Endothelial cell of umbilical vein (primary cell): ENCODE measurements at regions not wholly inside any gene's neighbourhood (a gene's known extent, or its start where the extent isn't known, plus 50 kb on each side); places are given as distances from the start of the nearest gene placed in this dataset.

ENCODE experiments used
- BruUV-seq: library from RNA; stranded (reverse); fragments of 400-500 nt; replicated peaks from 2 replicates; lab custom pipeline; 2021; lab: Mats Ljungman, UMichigan
- CTCF ChIA-PET: fragments of 300-600, 350-600 bp; sonication (Branson Sonifier 250); formaldehyde crosslinking; loops from one replicate; lab custom pipeline; 2021; ENCODE audit warnings: antibody characterized with exemption, inconsistent platforms; lab: Charles Lee
- POLR2A ChIA-PET: fragments of 300-600, 350-600 bp; sonication (Branson Sonifier 250); formaldehyde crosslinking; loops from one replicate; lab custom pipeline; 2021; ENCODE audit warnings: antibody characterized with exemption, inconsistent platforms; lab: Charles Lee
- DNase-seq: peaks from one replicate; pipeline ENCODE4 v3.0.0-alpha.2; 2011; ENCODE audit warnings: low read depth, low spot score
- FAIRE-seq: peaks from 2 replicates; lab custom pipeline; 2011; peaks lifted over from hg19 to GRCh38; lab: Jason Lieb, UNC
- H2AFZ ChIP-seq: 2 replicates; pipeline ENCODE4 v1.6.0; 2012; ENCODE audit warnings: low read depth, low read length, control low read depth, inconsistent platforms
- H3K27ac ChIP-seq: 2 replicates; pipeline ENCODE4 v1.5.1; 2011; ENCODE audit warnings: low read depth, mild to moderate bottlenecking, control low read depth, low read length, moderate library complexity; ENCODE audit not compliant: insufficient read depth
- H3K27me3 ChIP-seq, 2 experiments: 2 replicates each; pipeline versions ENCODE4 v1.6.0 to v1.6.1; 2011; ENCODE audit warnings: low read length in 2 of 2, mixed read lengths in 1 of 2; ENCODE audit not compliant: control insufficient read depth in 2 of 2, insufficient read depth in 2 of 2
- H3K36me3 ChIP-seq, 2 experiments: 2 replicates in 1 of 2; 3 replicates in 1 of 2; pipeline ENCODE4 v1.5.1; 2011; ENCODE audit warnings: low read length in 2 of 2, mild to moderate bottlenecking in 1 of 2, moderate library complexity in 1 of 2; ENCODE audit not compliant: control insufficient read depth in 2 of 2, insufficient read depth in 2 of 2; ENCODE audit errors: extremely low read depth in 1 of 2
- H3K4me1 ChIP-seq: 3 replicates; pipeline ENCODE4 v1.5.1; 2011; ENCODE audit warnings: mild to moderate bottlenecking, low read length; ENCODE audit not compliant: control insufficient read depth, insufficient read depth; ENCODE audit errors: extremely low read depth
- H3K4me2 ChIP-seq: 2 replicates; pipeline ENCODE4 v1.6.1; 2011; ENCODE audit warnings: low read length, control low read depth, mixed read lengths; ENCODE audit not compliant: insufficient read depth
- H3K4me3 ChIP-seq, 3 experiments: fragments of 200-600 bp in 1 of 3; sonication (generic), shearing (Covaris generic) in 1 of 3; replicated peaks in 1 of 3; 2 replicates each; pipeline ENCODE4 v1.5.1; 2011 to 2016; ENCODE audit warnings: control low read depth in 3 of 3, low read length in 3 of 3, mild to moderate bottlenecking in 2 of 3, inconsistent platforms in 1 of 3, low read depth in 1 of 3, moderate library complexity in 1 of 3; ENCODE audit not compliant: insufficient read depth in 1 of 3
- H3K79me2 ChIP-seq: 2 replicates; pipeline ENCODE4 v1.6.0; 2012; ENCODE audit warnings: low read length, inconsistent platforms; ENCODE audit not compliant: control insufficient read depth, insufficient read depth
- H3K9ac ChIP-seq: replicated peaks from 2 replicates; pipeline ENCODE3; 2011; ENCODE audit warnings: low read length, control low read depth; ENCODE audit not compliant: insufficient read depth; ENCODE audit errors: extremely low read depth
- H3K9me1 ChIP-seq: replicated peaks from 3 replicates; pipeline ENCODE4 v1.6.0; 2011; ENCODE audit warnings: mild to moderate bottlenecking, low read length; ENCODE audit not compliant: control insufficient read depth, insufficient read depth; ENCODE audit errors: extremely low read depth
- H3K9me3 ChIP-seq: replicated peaks from 2 replicates; pipeline ENCODE4 v1.5.1; 2012; ENCODE audit warnings: low read length, inconsistent platforms; ENCODE audit not compliant: control insufficient read depth, insufficient read depth
- H4K20me1 ChIP-seq: replicated peaks from 2 replicates; pipeline ENCODE3; 2011; ENCODE audit warnings: mild to moderate bottlenecking, low read length; ENCODE audit not compliant: control insufficient read depth, insufficient read depth; ENCODE audit errors: extremely low read depth
- EZH2 ChIP-seq: IDR thresholded peaks from 2 replicates; pipeline ENCODE4 v1.6.1; 2012; ENCODE audit warnings: borderline replicate concordance, low read depth, mild to moderate bottlenecking, moderate library complexity, low read length, inconsistent platforms; ENCODE audit not compliant: severe bottlenecking
- FOS ChIP-seq: IDR thresholded peaks from 2 replicates; pipeline ENCODE4 v1.6.1; 2011; ENCODE audit warnings: mild to moderate bottlenecking, low read length, moderate library complexity, borderline replicate concordance; ENCODE audit not compliant: insufficient read depth
- GATA2 ChIP-seq: IDR thresholded peaks from 2 replicates; pipeline ENCODE4 v1.7.0; 2011; ENCODE audit warnings: low read depth, mild to moderate bottlenecking, moderate library complexity, mixed read lengths, low read length; ENCODE audit not compliant: insufficient read length, insufficient read depth
- JUN ChIP-seq: IDR thresholded peaks from 2 replicates; pipeline ENCODE4 v1.6.1; 2011; ENCODE audit warnings: borderline replicate concordance, low read depth; ENCODE audit not compliant: insufficient read length, insufficient read depth
- MYC ChIP-seq: IDR thresholded peaks from one replicate; pipeline ENCODE4 v1.6.1; 2011; ENCODE audit warnings: mild to moderate bottlenecking, low read depth, low read length
- POLR2A ChIP-seq: IDR thresholded peaks from 2 replicates; pipeline ENCODE4 v1.6.1; 2012; ENCODE audit warnings: low read depth, mild to moderate bottlenecking, control low read depth, low read length
- POLR2AphosphoS5 ChIP-seq: IDR thresholded peaks from 2 replicates; pipeline ENCODE4 v1.6.1; 2012; ENCODE audit warnings: low read depth, mild to moderate bottlenecking, control low read depth, low read length, moderate library complexity; ENCODE audit not compliant: insufficient read depth
- dilution Hi-C: fragments of 300-500 bp; cut with MboI; formaldehyde crosslinking; loops from one replicate; pipeline ENCODE4 v1.15.0; 2019; ENCODE audit warnings: low sequenced_read_pairs; ENCODE audit not compliant: extremely low pct_ligation_motif_present
- intact Hi-C: fragments of 100-400 bp; cut with micrococcal nuclease; formaldehyde crosslinking; loops from one replicate; pipeline ENCODE4 v1.10.0; 2022
- TF ChIP-seq, protein P1 (sequence below): IDR thresholded peaks from 2 replicates; pipeline ENCODE4 v1.6.1; 2011; ENCODE audit not compliant: insufficient read depth, insufficient read length
- TF ChIP-seq, protein P2 (sequence below), 2 donors: IDR thresholded peaks; 1 replicate in 1 of 2; 2 replicates in 1 of 2; pipeline ENCODE4 v1.5.1; 2011; ENCODE audit warnings: low read length in 2 of 2, mild to moderate bottlenecking in 2 of 2, moderate library complexity in 2 of 2, control low read depth in 1 of 2, inconsistent platforms in 1 of 2, low read depth in 1 of 2; ENCODE audit not compliant: insufficient read depth in 1 of 2; ENCODE audit errors: extremely low read depth in 1 of 2

DNA sequence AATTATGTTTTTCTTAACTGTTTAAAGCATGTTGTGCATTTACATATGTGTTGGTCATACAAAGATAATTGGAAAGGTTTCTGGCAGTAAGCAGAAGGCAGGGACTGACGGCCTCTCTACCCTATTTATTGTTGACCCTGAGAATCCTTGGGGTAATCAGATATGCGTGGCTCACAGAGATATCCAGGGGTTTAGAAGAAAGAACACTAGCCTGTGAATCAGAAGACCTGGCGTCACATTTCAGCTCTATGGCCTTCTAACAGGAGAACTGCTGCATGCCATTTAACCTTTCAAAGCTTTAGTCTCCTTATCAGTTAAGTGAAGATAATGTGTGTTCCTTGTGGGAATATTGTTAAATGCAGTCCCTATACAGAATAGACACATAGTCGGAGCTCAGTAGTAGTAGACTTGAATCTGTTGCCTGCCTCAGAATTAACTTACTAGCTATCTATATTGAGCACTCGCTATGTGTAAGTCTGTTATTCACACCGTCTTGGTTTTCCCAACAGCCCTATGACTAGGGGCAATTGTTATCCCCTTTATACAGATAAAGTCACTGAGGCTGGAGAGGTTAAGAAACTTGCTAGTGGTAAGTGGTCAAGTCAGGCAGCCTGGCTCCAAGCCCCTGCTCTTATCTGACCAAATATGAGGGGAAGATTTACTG lies 129.6 kb upstream of the ANKRD1 start:
- TF ChIP-seq POLR2A (no peak), FOS (no peak)
- BruUV-seq: no TSS peak
- no peaks in the 10 kb centered on the region for H3K9me3 ChIP-seq
- no peak overlapping the region for H3K27ac ChIP-seq
- peak overlapping the region; percentile 52 for H2AFZ ChIP-seq
- CTCF ChIA-PET: interaction anchor here (0.7 to 1.4 kb wide), 3 partner anchors 12 to 201 kb away, joined by 3 to 5 read pairs (median 3); no protein-coding TSS in a partner anchor
- intact Hi-C loops (no loop called here), dilution Hi-C loops (no loop called here)
- H3K4me3 ChIP-seq: no peak overlapping the region
- H3K4me1 ChIP-seq: peaks cover 11% of the 10 kb centered on the region
- DNase-seq: no peak
- POLR2A ChIA-PET: no interaction called here
- no peaks in the 10 kb centered on the region for H3K79me2 ChIP-seq
- no peak for FAIRE-seq
- no peaks in the 10 kb centered on the region for H3K9me1 ChIP-seq
- no peak overlapping the region for H3K4me2 ChIP-seq
- H3K9ac ChIP-seq: no peak overlapping the region
- H4K20me1 ChIP-seq: no peaks in the 10 kb centered on the region
- H3K36me3 ChIP-seq: no peaks in the 10 kb centered on the region
- H3K27me3 ChIP-seq: no peaks in the 10 kb centered on the region

DNA sequence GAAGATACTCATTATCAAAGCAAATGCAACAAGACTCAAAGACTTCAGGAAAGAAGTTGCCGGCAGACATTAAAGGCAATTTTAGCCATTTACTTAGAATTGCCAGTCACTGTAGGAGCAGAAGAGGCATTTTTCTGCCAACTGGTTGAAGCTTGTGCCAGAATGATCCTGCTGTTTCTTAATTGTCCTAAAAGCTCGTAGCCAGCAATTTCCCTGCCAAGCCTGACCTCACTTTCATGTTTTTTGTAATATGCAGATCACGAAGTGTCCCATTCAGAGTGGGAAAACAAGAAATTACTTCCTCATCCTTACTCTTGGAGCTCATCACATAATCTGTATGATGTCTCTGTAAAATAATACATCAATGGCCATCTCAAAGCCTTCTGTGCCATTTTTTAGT lies 130.9 kb upstream of the ANKRD1 start:
- no peak overlapping the region for H3K27ac ChIP-seq
- CTCF ChIA-PET: interaction anchor here (1.2 kb wide), 1 partner anchor 199 kb away, joined by 5 read pairs; no protein-coding TSS in a partner anchor
- intact Hi-C loops (no loop called here), dilution Hi-C loops (no loop called here)
- TF ChIP-seq FOS: no peak
- TF ChIP-seq POLR2AphosphoS5: no peak
- no peak for TF ChIP-seq POLR2A
- TF ChIP-seq, protein P1, sequence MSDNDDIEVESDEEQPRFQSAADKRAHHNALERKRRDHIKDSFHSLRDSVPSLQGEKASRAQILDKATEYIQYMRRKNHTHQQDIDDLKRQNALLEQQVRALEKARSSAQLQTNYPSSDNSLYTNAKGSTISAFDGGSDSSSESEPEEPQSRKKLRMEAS: no peak
- TF ChIP-seq JUN: no peak
- TF ChIP-seq EZH2: no peak
- TF ChIP-seq, protein P2, sequence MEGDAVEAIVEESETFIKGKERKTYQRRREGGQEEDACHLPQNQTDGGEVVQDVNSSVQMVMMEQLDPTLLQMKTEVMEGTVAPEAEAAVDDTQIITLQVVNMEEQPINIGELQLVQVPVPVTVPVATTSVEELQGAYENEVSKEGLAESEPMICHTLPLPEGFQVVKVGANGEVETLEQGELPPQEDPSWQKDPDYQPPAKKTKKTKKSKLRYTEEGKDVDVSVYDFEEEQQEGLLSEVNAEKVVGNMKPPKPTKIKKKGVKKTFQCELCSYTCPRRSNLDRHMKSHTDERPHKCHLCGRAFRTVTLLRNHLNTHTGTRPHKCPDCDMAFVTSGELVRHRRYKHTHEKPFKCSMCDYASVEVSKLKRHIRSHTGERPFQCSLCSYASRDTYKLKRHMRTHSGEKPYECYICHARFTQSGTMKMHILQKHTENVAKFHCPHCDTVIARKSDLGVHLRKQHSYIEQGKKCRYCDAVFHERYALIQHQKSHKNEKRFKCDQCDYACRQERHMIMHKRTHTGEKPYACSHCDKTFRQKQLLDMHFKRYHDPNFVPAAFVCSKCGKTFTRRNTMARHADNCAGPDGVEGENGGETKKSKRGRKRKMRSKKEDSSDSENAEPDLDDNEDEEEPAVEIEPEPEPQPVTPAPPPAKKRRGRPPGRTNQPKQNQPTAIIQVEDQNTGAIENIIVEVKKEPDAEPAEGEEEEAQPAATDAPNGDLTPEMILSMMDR (IDR thresholded peaks at IDR 0.05; ENCODE audit: extremely low read depth in 1 of 2, insufficient read depth in 1 of 2, low read depth in 1 of 2, low read length in 2 of 2): no peak
- no peak for TF ChIP-seq GATA2
- TF ChIP-seq MYC: no peak
- no peaks in the 10 kb centered on the region for H3K9me1 ChIP-seq
- no peak overlapping the region for H3K4me2 ChIP-seq
- H3K79me2 ChIP-seq: no peaks in the 10 kb centered on the region
- H2AFZ ChIP-seq: peak overlapping the region; percentile 35
- no peaks in the 10 kb centered on the region for H4K20me1 ChIP-seq
- no peaks in the 10 kb centered on the region for H3K9me3 ChIP-seq
- no peaks in the 10 kb centered on the region for H3K36me3 ChIP-seq
- peaks cover 11% of the 10 kb centered on the region for H3K4me1 ChIP-seq
- no TSS peak for BruUV-seq
- no peak overlapping the region for H3K4me3 ChIP-seq
- no peaks in the 10 kb centered on the region for H3K27me3 ChIP-seq
- no peak overlapping the region for H3K9ac ChIP-seq
- POLR2A ChIA-PET: no interaction called here
- FAIRE-seq (no peak), DNase-seq (no peak)
